ENCODE measurements at regions not wholly inside any gene's neighbourhood (a gene's known extent, or its start where the extent isn't known, plus 50 kb on each side); places are given as distances from the start of the nearest gene placed in this dataset.

DNA sequence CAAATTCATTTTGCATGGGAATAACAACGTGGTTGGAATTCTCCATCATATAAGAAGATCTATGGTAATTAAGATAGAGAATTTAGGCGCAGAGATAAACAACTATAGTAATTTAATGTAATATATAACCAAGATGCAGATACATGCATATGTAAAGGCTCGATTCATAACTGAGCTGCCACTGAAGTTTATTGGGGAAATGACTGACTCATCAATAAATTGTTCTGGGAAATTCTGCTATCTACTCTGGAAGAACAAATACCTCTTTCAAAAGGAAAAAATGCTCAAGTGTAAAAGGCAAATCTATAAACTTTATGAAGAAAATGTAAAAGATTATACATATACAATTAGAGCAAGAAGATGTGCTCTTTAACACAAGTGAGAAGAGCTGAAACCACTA, 596.4 kb downstream of the MMUT start:
- no peak for TF ChIP-seq POLR2A (IDR thresholded peaks at IDR 0.05)
- TF ChIP-seq, protein P1, sequence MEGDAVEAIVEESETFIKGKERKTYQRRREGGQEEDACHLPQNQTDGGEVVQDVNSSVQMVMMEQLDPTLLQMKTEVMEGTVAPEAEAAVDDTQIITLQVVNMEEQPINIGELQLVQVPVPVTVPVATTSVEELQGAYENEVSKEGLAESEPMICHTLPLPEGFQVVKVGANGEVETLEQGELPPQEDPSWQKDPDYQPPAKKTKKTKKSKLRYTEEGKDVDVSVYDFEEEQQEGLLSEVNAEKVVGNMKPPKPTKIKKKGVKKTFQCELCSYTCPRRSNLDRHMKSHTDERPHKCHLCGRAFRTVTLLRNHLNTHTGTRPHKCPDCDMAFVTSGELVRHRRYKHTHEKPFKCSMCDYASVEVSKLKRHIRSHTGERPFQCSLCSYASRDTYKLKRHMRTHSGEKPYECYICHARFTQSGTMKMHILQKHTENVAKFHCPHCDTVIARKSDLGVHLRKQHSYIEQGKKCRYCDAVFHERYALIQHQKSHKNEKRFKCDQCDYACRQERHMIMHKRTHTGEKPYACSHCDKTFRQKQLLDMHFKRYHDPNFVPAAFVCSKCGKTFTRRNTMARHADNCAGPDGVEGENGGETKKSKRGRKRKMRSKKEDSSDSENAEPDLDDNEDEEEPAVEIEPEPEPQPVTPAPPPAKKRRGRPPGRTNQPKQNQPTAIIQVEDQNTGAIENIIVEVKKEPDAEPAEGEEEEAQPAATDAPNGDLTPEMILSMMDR (IDR thresholded peaks at IDR 0.05) = no peak
